HepG2 (cell line): ENCODE measurements at regions not wholly inside any gene's neighbourhood (a gene's known extent, or its start where the extent isn't known, plus 50 kb on each side); places are given as distances from the start of the nearest gene placed in this dataset.
A peak's percentile ranks its signal among the peaks of the same experiment; 100 is the strongest.

ENCODE experiments used
- ATAC-seq: fragments of 200-7000 bp; cut with Tn5 transposase; 3 replicates; pipeline ENCODE4 v1.9.1; 2020; ENCODE audit warnings: mild to moderate bottlenecking, moderate library complexity
- BruUV-seq: library from RNA; stranded (reverse); fragments of 400-500 nt; replicated peaks from 2 replicates; lab custom pipeline; 2021; lab: Mats Ljungman, UMichigan
- CTCF ChIA-PET: fragments of 300-600 bp; formaldehyde crosslinking; extraction: SDS; loops from one replicate; lab custom pipeline; 2021; ENCODE audit warnings: low total read pairs, inconsistent platforms, low intra/inter-chr PET ratio; lab: Yijun Ruan, JAX
- POLR2A ChIA-PET: fragments of 350-600 bp; sonication (Branson Sonifier 250); formaldehyde crosslinking; loops from one replicate; lab custom pipeline; 2020; ENCODE audit warnings: antibody characterized with exemption, inconsistent platforms; lab: Yijun Ruan, JAX
- DNase-seq: peaks from one replicate; pipeline ENCODE4 v3.0.0-alpha.2; 2015; ENCODE audit warnings: low spot score
- FAIRE-seq: peaks from 3 replicates; lab custom pipeline; 2011; peaks lifted over from hg19 to GRCh38; lab: Jason Lieb, UNC
- H2AFZ ChIP-seq: one replicate; pipeline ENCODE4 v1.6.1; 2011; ENCODE audit warnings: low read length, inconsistent platforms
- H3K27ac ChIP-seq: fragments of 300-600 bp; 3 replicates; pipeline ENCODE4 v1.8.0; 2011; ENCODE audit warnings: mixed run types, mild to moderate bottlenecking, mixed read lengths, low read length, inconsistent platforms; ENCODE audit not compliant: insufficient read depth; ENCODE audit errors: extremely low read length
- H3K27me3 ChIP-seq, 2 experiments: fragments of 200-600 bp in 1 of 2; 2 replicates in 1 of 2; 3 replicates in 1 of 2; pipeline versions ENCODE4 v1.6.0 to v1.8.0; 2011; ENCODE audit warnings: low read length in 2 of 2, mild to moderate bottlenecking in 2 of 2, moderate library complexity in 2 of 2, inconsistent platforms in 1 of 2; ENCODE audit not compliant: insufficient read depth in 2 of 2, control insufficient read depth in 1 of 2
- H3K36me3 ChIP-seq, 2 experiments: fragments of 200-600 bp in 1 of 2; replicated peaks in 1 of 2; 2 replicates in 1 of 2; 3 replicates in 1 of 2; pipeline versions ENCODE4 v1.5.1 to v1.8.0; 2011; ENCODE audit warnings: low read length in 2 of 2, inconsistent platforms in 1 of 2; ENCODE audit not compliant: insufficient read depth in 2 of 2, control insufficient read depth in 1 of 2
- H3K4me1 ChIP-seq: 2 replicates; pipeline ENCODE4 v1.5.1; 2012; ENCODE audit warnings: low read length, inconsistent platforms; ENCODE audit not compliant: insufficient read depth
- H3K4me2 ChIP-seq: 2 replicates; pipeline ENCODE4 v1.6.0; 2011; ENCODE audit warnings: low read depth, low read length, inconsistent platforms
- H3K4me3 ChIP-seq, 3 experiments: fragments of 200-600 bp in 1 of 3; sonication (generic), shearing (Covaris generic) in 1 of 3; replicated peaks in 1 of 3; 2 replicates each; pipeline ENCODE4 v1.5.1; 2011 to 2016; ENCODE audit warnings: low read length in 3 of 3, inconsistent platforms in 2 of 3, low read depth in 2 of 3, mild to moderate bottlenecking in 2 of 3, control low read depth in 1 of 3, mixed read lengths in 1 of 3; ENCODE audit not compliant: insufficient read depth in 1 of 3
- H3K79me2 ChIP-seq: one replicate; pipeline ENCODE4 v1.6.1; 2011; ENCODE audit warnings: low read length, inconsistent platforms; ENCODE audit not compliant: insufficient read depth
- H3K9ac ChIP-seq: 2 replicates; pipeline ENCODE4 v1.6.0; 2011; ENCODE audit warnings: mild to moderate bottlenecking, low read depth, low read length, inconsistent platforms; ENCODE audit not compliant: insufficient read depth
- H3K9me3 ChIP-seq: 2 replicates; pipeline ENCODE4 v1.5.1; 2012; ENCODE audit warnings: mild to moderate bottlenecking, low read length
- H4K20me1 ChIP-seq: 2 replicates; pipeline ENCODE4 v1.6.0; 2011; ENCODE audit warnings: inconsistent platforms, mild to moderate bottlenecking, low read length, moderate library complexity; ENCODE audit not compliant: insufficient read depth
- CREB1 ChIP-seq, 2 experiments: fragments of 450-650 bp in 1 of 2; IDR thresholded peaks; 2 replicates each; pipeline ENCODE4 v1.6.1; 2016 to 2017; ENCODE audit warnings: control low read depth in 1 of 2, mild to moderate bottlenecking in 1 of 2, missing compliant biosample characterization in 1 of 2, missing genetic modification characterization in 1 of 2
- FOXA1 ChIP-seq, 2 experiments: fragments of 450-650 bp in 1 of 2; sonication (generic) in 1 of 2; formaldehyde crosslinking in 1 of 2; IDR thresholded peaks; 2 replicates each; pipeline versions ENCODE4 v1.4.0 to v1.6.1; 2016 to 2020; ENCODE audit warnings: missing genetic modification reagents in 1 of 2
- FOXA3 ChIP-seq: IDR thresholded peaks from 2 replicates; pipeline ENCODE4 v1.6.1; 2016; ENCODE audit warnings: missing genetic modification reagents, missing compliant biosample characterization
- HNF4A ChIP-seq: sonication (generic); formaldehyde crosslinking; IDR thresholded peaks from 2 replicates; pipeline ENCODE4 v1.4.0; 2020; ENCODE audit warnings: missing genetic modification reagents
- RAD51 ChIP-seq: fragments of 450-650 bp; IDR thresholded peaks from 2 replicates; pipeline ENCODE4 v1.6.1; 2016; ENCODE audit warnings: borderline replicate concordance
- RFX1 ChIP-seq: fragments of 450-650 bp; IDR thresholded peaks from 2 replicates; pipeline ENCODE4 v1.6.1; 2017
- ZNF260 ChIP-seq: sonication (generic); formaldehyde crosslinking; IDR thresholded peaks from 2 replicates; pipeline ENCODE4 v1.4.0; 2020; ENCODE audit warnings: missing genetic modification reagents, low read depth, mild to moderate bottlenecking, borderline replicate concordance
- ZNF792 ChIP-seq: IDR thresholded peaks from 2 replicates; pipeline ENCODE4 v1.6.1; 2016
- WGBS: methylation state at CpG from one replicate; pipeline ENCODE4 v1.1.6; 2017; ENCODE audit warnings: low lambda C conversion rate; 5-methylcytosine and 5-hydroxymethylcytosine counted together
- in situ Hi-C: cut with HindIII; loops from 2 replicates; pipeline ENCODE4 v1.10.0; 2017; ENCODE audit warnings: low pct_unique_long_range_greater_than_20kb; ENCODE audit not compliant: extremely low pct_ligation_motif_present
- intact Hi-C: fragments of 100-400 bp; cut with micrococcal nuclease; formaldehyde crosslinking; loops from one replicate; pipeline ENCODE4 v1.10.0; 2022; ENCODE audit not compliant: unreplicated experiment
- TF ChIP-seq, protein P1 (sequence below): sonication (generic); formaldehyde crosslinking; IDR thresholded peaks from 2 replicates; pipeline ENCODE4 v1.4.0; 2020; ENCODE audit warnings: mild to moderate bottlenecking, missing genetic modification reagents
- TF ChIP-seq, protein P2 (sequence below): sonication (generic); formaldehyde crosslinking; conservative IDR thresholded peaks from 2 replicates; pipeline ENCODE4 v1.5.0; 2020; ENCODE audit warnings: missing genetic modification reagents
- TF ChIP-seq, protein P3 (sequence below): IDR thresholded peaks from 2 replicates; pipeline ENCODE4 v1.6.1; 2016; ENCODE audit warnings: missing compliant biosample characterization, missing genetic modification reagents, borderline replicate concordance

DNA sequence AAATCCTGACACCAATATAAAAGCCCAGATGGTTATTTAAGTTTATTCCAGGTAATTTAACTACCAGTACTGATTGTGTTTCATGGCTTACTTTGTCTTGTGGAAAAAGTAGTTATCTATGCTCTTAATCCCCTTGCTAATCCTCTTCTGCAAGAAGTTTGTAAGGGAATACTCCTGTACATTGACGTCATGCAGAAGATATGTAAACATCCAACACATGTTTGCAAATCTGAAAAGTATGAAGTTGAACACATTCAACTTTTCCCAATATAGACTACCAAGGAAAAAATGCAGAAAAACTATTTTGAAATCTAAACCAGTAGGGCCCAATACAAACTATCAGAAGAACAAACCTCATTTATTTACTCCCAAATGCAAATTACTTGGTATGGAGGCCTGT is 56.3 kb upstream of the ELL2 start:
- peaks cover 24% of the 10 kb centered on the region for H3K4me1 ChIP-seq
- H3K4me2 ChIP-seq: no peak overlapping the region
- in situ Hi-C loops: no loop called here
- no peak overlapping the region for H3K27ac ChIP-seq
- CTCF ChIA-PET: no interaction called here
- H2AFZ ChIP-seq: no peak overlapping the region
- no peaks in the 10 kb centered on the region for H3K79me2 ChIP-seq
- TF ChIP-seq, protein P1, sequence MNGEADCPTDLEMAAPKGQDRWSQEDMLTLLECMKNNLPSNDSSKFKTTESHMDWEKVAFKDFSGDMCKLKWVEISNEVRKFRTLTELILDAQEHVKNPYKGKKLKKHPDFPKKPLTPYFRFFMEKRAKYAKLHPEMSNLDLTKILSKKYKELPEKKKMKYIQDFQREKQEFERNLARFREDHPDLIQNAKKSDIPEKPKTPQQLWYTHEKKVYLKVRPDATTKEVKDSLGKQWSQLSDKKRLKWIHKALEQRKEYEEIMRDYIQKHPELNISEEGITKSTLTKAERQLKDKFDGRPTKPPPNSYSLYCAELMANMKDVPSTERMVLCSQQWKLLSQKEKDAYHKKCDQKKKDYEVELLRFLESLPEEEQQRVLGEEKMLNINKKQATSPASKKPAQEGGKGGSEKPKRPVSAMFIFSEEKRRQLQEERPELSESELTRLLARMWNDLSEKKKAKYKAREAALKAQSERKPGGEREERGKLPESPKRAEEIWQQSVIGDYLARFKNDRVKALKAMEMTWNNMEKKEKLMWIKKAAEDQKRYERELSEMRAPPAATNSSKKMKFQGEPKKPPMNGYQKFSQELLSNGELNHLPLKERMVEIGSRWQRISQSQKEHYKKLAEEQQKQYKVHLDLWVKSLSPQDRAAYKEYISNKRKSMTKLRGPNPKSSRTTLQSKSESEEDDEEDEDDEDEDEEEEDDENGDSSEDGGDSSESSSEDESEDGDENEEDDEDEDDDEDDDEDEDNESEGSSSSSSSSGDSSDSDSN: no peak
- no peak for TF ChIP-seq RFX1
- TF ChIP-seq FOXA3 (CRISPR knock-in tag): peak; percentile 38; the same call in 1 of the 2 replicates
- TF ChIP-seq FOXA1 (IDR thresholded peaks at IDR 0.05): no peak
- 0 out of 2 replicates have a peak, but pooled peaks have one; percentile 16 for TF ChIP-seq FOXA1 (CRISPR knock-in tag; IDR thresholded peaks at IDR 0.05)
- ATAC-seq (no peak), DNase-seq (peak; percentile 27), FAIRE-seq (no peak)
- no peaks in the 10 kb centered on the region for H3K9me3 ChIP-seq
- H3K9ac ChIP-seq: no peak overlapping the region
- no peak overlapping the region for H3K4me3 ChIP-seq
- intact Hi-C loops: loop anchor here (10.0 kb wide), 1 partner anchor 53 kb away; the partner anchor contains the start of gene ELL2
- no peaks in the 10 kb centered on the region for H3K36me3 ChIP-seq
- no TSS peak for BruUV-seq
- no peaks in the 10 kb centered on the region for H3K27me3 ChIP-seq
- H4K20me1 ChIP-seq: no peaks in the 10 kb centered on the region
- POLR2A ChIA-PET: no interaction called here
- 80% methylated on average over 1 of the region's 1 CpG for WGBS

DNA sequence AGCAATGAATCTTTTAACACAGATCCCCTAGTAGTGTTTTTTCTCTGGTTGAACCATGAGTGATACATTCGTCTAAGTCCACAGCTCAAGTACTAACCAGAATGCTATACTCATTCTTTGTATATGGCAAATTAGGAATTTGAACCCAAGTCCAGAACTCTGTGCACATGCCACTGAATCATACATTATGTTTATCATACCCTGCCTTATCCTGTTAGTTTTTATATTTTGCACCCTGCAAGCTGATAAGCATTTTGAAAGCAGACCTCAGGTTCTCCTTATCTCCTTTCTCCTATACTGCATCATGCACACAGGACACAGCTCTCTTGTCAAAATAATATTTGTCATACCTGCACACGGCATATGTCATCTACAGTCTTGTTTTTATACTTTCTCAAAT is 54.6 kb upstream of the ELL2 start:
- DNase-seq: peak; percentile 32
- Histone ChIP-seq H3K9me3 (no peaks in the 10 kb centered on the region), H4K20me1 (no peaks in the 10 kb centered on the region), H3K79me2 (no peaks in the 10 kb centered on the region), H3K4me1 (peaks cover 24% of the 10 kb centered on the region), H3K27me3 (no peaks in the 10 kb centered on the region), H3K4me3 (no peak overlapping the region), H3K9ac (no peak overlapping the region), H3K4me2 (no peak overlapping the region), H2AFZ (no peak overlapping the region), H3K27ac (peak overlapping the region; percentile 20), H3K36me3 (no peaks in the 10 kb centered on the region)
- 70% methylated on average over 2 of the region's 2 CpGs for WGBS
- ATAC-seq: peak; percentile 60
- in situ Hi-C loops: no loop called here
- CTCF ChIA-PET: no interaction called here
- intact Hi-C loops: loop anchor here (10.0 kb wide), 1 partner anchor 51 kb away; the partner anchor contains the start of gene ELL2
- POLR2A ChIA-PET: interaction anchor here (0.8 to 1.2 kb wide), 2 partner anchors 14 to 29 kb away, joined by 4 read pairs; no protein-coding TSS in a partner anchor
- TF ChIP-seq ZNF260 (CRISPR knock-in tag) (no peak), RAD51 (no peak), CREB1 (IDR thresholded peaks at IDR 0.05) (no peak), CREB1 (CRISPR knock-in tag; IDR thresholded peaks at IDR 0.05) (0 out of 2 replicates have a peak, but pooled peaks have one; percentile 11), HNF4A (CRISPR knock-in tag) (peak; percentile 50), ZNF792 (CRISPR knock-in tag) (no peak)
- TF ChIP-seq, protein P2, sequence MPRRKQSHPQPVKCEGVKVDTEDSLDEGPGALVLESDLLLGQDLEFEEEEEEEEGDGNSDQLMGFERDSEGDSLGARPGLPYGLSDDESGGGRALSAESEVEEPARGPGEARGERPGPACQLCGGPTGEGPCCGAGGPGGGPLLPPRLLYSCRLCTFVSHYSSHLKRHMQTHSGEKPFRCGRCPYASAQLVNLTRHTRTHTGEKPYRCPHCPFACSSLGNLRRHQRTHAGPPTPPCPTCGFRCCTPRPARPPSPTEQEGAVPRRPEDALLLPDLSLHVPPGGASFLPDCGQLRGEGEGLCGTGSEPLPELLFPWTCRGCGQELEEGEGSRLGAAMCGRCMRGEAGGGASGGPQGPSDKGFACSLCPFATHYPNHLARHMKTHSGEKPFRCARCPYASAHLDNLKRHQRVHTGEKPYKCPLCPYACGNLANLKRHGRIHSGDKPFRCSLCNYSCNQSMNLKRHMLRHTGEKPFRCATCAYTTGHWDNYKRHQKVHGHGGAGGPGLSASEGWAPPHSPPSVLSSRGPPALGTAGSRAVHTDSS (CRISPR knock-in tag): no peak
- TF ChIP-seq, protein P3, sequence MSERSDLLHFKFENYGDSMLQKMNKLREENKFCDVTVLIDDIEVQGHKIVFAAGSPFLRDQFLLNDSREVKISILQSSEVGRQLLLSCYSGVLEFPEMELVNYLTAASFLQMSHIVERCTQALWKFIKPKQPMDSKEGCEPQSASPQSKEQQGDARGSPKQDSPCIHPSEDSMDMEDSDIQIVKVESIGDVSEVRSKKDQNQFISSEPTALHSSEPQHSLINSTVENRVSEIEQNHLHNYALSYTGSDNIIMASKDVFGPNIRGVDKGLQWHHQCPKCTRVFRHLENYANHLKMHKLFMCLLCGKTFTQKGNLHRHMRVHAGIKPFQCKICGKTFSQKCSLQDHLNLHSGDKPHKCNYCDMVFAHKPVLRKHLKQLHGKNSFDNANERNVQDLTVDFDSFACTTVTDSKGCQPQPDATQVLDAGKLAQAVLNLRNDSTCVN (CRISPR knock-in tag): no peak
- FAIRE-seq: no peak
- BruUV-seq: no TSS peak
